ENCODE measurements at regions not wholly inside any gene's neighbourhood (a gene's known extent, or its start where the extent isn't known, plus 50 kb on each side); places are given as distances from the start of the nearest gene placed in this dataset.
A peak's percentile ranks its signal among the peaks of the same experiment; 100 is the strongest.

DNA sequence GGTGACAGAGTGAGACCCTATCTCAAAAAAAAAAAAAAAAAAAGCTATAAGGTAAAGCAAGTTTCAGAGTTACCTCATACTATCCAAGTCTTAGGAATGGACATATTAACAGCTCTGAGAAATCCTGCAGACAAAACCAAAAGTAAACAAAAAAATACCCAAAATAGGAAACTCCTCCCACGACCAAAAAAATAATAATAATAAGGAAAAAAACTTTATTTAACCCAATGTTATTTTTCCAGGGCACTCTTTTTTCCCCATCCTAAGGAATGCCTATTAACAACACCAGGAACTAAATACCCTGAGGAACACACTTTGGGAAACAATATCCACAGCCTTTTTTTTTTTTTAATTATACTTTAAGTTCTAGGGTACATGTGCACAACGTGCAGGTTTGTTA is 135.5 kb upstream of the CCND2 start:
- Mint-ChIP-seq H3K27me3 (ENCODE audit: insufficient read depth, unreplicated experiment) (no peaks in the 10 kb centered on the region), H3K36me3 (ENCODE audit: insufficient read depth, unreplicated experiment) (no peaks in the 10 kb centered on the region), H3K4me1 (ENCODE audit: insufficient read depth, unreplicated experiment) (peaks cover 11% of the 10 kb centered on the region), H3K27ac (ENCODE audit: low read depth, unreplicated experiment) (no peak overlapping the region), H3K4me3 (ENCODE audit: unreplicated experiment) (no peak overlapping the region), H3K9me3 (ENCODE audit: unreplicated experiment) (no peaks in the 10 kb centered on the region)
- no peak for DNase-seq (ENCODE audit: unreplicated experiment)
- intact Hi-C loops (cut with micrococcal nuclease): no loop called here
- no TSS peak for BruUV-seq (replicated peaks)
- no peak for TF ChIP-seq CTCF (IDR thresholded peaks at IDR 0.05; ENCODE audit: unreplicated experiment)
- ChIA-PET CTCF (interaction anchor here (0.7 to 1.4 kb wide), 3 partner anchors 30 to 454 kb away, joined by 3 to 5 read pairs (median 3); no protein-coding TSS in a partner anchor), POLR2A (interaction anchor here (1.5 kb wide), 1 partner anchor 23 kb away, joined by 6 read pairs; no protein-coding TSS in a partner anchor)

DNA sequence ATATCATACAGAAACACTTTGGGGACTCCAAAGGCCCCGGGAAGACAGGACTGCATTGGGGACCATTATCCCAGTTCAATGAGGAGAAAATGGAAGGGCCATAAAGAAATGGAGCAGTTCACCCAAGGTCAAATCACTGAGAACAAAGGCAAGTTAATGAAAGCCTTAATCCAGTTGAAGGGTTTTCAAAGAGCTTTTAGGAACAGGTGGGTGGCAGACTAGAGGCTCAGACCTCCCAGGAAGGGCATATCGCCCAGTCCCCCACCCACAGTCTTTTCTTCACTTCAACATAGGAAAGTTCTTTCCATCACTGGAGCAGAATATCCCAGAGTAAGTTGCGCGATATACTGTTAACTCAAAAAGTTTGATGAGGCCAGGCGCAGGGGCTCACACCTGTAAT is 136.1 kb upstream of the CCND2 start:
- H3K9me3 Mint-ChIP-seq (ENCODE audit: unreplicated experiment): no peaks in the 10 kb centered on the region
- POLR2A ChIA-PET: interaction anchor here (1.5 kb wide), 1 partner anchor 22 kb away, joined by 6 read pairs; no protein-coding TSS in a partner anchor
- peaks cover under 1% of the 10 kb centered on the region for H3K27me3 Mint-ChIP-seq (ENCODE audit: insufficient read depth, unreplicated experiment)
- no peak for DNase-seq (ENCODE audit: unreplicated experiment)
- H3K27ac Mint-ChIP-seq (ENCODE audit: low read depth, unreplicated experiment): no peak overlapping the region
- BruUV-seq (replicated peaks): no TSS peak
- H3K36me3 Mint-ChIP-seq (ENCODE audit: insufficient read depth, unreplicated experiment): no peaks in the 10 kb centered on the region
- TF ChIP-seq CTCF (IDR thresholded peaks at IDR 0.05; ENCODE audit: unreplicated experiment): no peak
- H3K4me3 Mint-ChIP-seq (ENCODE audit: unreplicated experiment): no peak overlapping the region
- CTCF ChIA-PET: interaction anchor here (0.7 to 1.4 kb wide), 3 partner anchors 30 to 454 kb away, joined by 3 to 5 read pairs (median 3); no protein-coding TSS in a partner anchor
- peaks cover 8% of the 10 kb centered on the region for H3K4me1 Mint-ChIP-seq (ENCODE audit: insufficient read depth, unreplicated experiment)
- intact Hi-C loops (cut with micrococcal nuclease): no loop called here

DNA sequence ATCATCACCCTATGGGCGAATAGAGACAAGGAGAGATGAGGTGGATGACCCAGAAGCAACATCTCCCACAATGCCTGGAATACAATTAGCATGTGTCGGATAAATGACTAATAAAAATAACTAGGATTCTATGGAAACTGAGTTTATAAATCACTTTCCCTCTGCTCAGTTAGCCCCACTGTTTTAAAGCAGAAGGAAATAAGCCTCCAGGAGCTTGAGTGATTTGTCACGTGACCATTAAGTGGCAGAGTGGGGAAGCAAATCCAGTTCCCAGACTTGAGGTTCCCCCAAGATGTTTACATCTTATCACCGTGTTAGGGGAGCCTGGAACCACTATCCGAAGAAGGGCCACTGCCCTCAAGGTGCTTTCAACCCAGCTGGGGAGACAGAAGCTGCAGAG is 136.5 kb upstream of the CCND2 start:
- no peak overlapping the region for H3K4me3 Mint-ChIP-seq (ENCODE audit: unreplicated experiment)
- BruUV-seq (replicated peaks): no TSS peak
- intact Hi-C loops (cut with micrococcal nuclease): no loop called here
- ChIA-PET POLR2A (interaction anchor here (1.5 kb wide), 1 partner anchor 22 kb away, joined by 6 read pairs; no protein-coding TSS in a partner anchor), CTCF (interaction anchor here (0.7 to 1.4 kb wide), 2 partner anchors 29 to 99 kb away, joined by 3 to 5 read pairs; no protein-coding TSS in a partner anchor)
- no peak overlapping the region for H3K27ac Mint-ChIP-seq (ENCODE audit: low read depth, unreplicated experiment)
- no peaks in the 10 kb centered on the region for H3K36me3 Mint-ChIP-seq (ENCODE audit: insufficient read depth, unreplicated experiment)
- no peaks in the 10 kb centered on the region for H3K9me3 Mint-ChIP-seq (ENCODE audit: unreplicated experiment)
- peaks cover 5% of the 10 kb centered on the region for H3K4me1 Mint-ChIP-seq (ENCODE audit: insufficient read depth, unreplicated experiment)
- TF ChIP-seq CTCF (IDR thresholded peaks at IDR 0.05; ENCODE audit: unreplicated experiment): no peak
- no peak for DNase-seq (ENCODE audit: unreplicated experiment)
- peaks cover 4% of the 10 kb centered on the region for H3K27me3 Mint-ChIP-seq (ENCODE audit: insufficient read depth, unreplicated experiment)

GRCh38 chr12:4135919-4136605 is 137.5 kb upstream of the CCND2 start:
- ChIA-PET POLR2A (no interaction called here), CTCF (no interaction called here)
- H3K27me3 Mint-ChIP-seq (ENCODE audit: insufficient read depth, unreplicated experiment): peaks cover 11% of the 10 kb centered on the region
- no peak overlapping the region for H3K4me3 Mint-ChIP-seq (ENCODE audit: unreplicated experiment)
- H3K4me1 Mint-ChIP-seq (ENCODE audit: insufficient read depth, unreplicated experiment): peaks cover 5% of the 10 kb centered on the region
- no peaks in the 10 kb centered on the region for H3K9me3 Mint-ChIP-seq (ENCODE audit: unreplicated experiment)
- no peak for TF ChIP-seq CTCF (IDR thresholded peaks at IDR 0.05; ENCODE audit: unreplicated experiment)
- no peak for DNase-seq (ENCODE audit: unreplicated experiment)
- BruUV-seq (replicated peaks): no TSS peak
- intact Hi-C loops (cut with micrococcal nuclease): no loop called here
- H3K36me3 Mint-ChIP-seq (ENCODE audit: insufficient read depth, unreplicated experiment): no peaks in the 10 kb centered on the region
- peak overlapping the region; percentile 39 for H3K27ac Mint-ChIP-seq (ENCODE audit: low read depth, unreplicated experiment)

All from MCF 10A (cell line).